ENCODE measurements at regions not wholly inside any gene's neighbourhood (a gene's known extent, or its start where the extent isn't known, plus 50 kb on each side); places are given as distances from the start of the nearest gene placed in this dataset.
A peak's percentile ranks its signal among the peaks of the same experiment; 100 is the strongest.

DNA sequence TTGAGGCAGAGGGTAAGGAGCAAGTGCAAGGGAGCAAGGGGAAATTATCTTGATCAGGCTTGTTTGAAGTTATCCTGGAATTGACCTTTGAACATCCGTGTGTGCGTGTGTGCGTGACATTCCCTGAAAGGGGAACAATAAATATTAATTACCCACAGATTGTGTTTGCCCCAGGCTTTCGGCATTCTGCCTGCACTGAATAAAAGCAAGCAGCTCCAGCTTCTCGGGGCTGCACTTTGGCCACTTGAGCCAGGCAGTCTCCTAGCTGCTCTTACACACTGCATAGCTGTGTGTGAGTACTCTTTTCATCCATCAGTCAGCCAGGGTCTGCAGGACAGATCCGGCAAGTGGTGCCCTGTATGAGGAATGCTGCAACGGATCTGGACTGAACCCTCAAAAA, 107.7 kb upstream of the BTN3A2 start:
- H3F3A ChIP-seq (ENCODE audit: insufficient read depth), result no peaks in the 10 kb centered on the region
- TF ChIP-seq CTCF (IDR thresholded peaks at IDR 0.05; ENCODE audit: insufficient read depth, low read length, poor library complexity, severe bottlenecking) (no peak), EZH2phosphoT487 (conservative IDR thresholded peaks at IDR 0.05; ENCODE audit: low read length) (no peak)
- H3K4me3 ChIP-seq (ENCODE audit: insufficient read depth, low read length, poor library complexity, severe bottlenecking), result no peak overlapping the region
- H3K9me3 ChIP-seq (ENCODE audit: insufficient read depth, low read length), result no peaks in the 10 kb centered on the region
- H2AFZ ChIP-seq (ENCODE audit: low read depth, low read length, severe bottlenecking), result no peak overlapping the region
- no peaks in the 10 kb centered on the region for H3K36me3 ChIP-seq (ENCODE audit: low read length)
- no peaks in the 10 kb centered on the region for H3K9me2 ChIP-seq (replicated peaks; ENCODE audit: insufficient read depth, low read length)
- no peak overlapping the region for H3K4me2 ChIP-seq (ENCODE audit: low read depth, low read length, poor library complexity, severe bottlenecking)
- H3K79me2 ChIP-seq (ENCODE audit: insufficient read depth, low read length), result no peaks in the 10 kb centered on the region
- H4K20me1 ChIP-seq (ENCODE audit: low read depth, low read length), result no peaks in the 10 kb centered on the region
- H3K27me3 ChIP-seq (ENCODE audit: low read length), result no peaks in the 10 kb centered on the region
- no peak overlapping the region for H3K9ac ChIP-seq (ENCODE audit: low read length)
- no peak overlapping the region for H3K27ac ChIP-seq (ENCODE audit: low read depth, low read length)

DNA sequence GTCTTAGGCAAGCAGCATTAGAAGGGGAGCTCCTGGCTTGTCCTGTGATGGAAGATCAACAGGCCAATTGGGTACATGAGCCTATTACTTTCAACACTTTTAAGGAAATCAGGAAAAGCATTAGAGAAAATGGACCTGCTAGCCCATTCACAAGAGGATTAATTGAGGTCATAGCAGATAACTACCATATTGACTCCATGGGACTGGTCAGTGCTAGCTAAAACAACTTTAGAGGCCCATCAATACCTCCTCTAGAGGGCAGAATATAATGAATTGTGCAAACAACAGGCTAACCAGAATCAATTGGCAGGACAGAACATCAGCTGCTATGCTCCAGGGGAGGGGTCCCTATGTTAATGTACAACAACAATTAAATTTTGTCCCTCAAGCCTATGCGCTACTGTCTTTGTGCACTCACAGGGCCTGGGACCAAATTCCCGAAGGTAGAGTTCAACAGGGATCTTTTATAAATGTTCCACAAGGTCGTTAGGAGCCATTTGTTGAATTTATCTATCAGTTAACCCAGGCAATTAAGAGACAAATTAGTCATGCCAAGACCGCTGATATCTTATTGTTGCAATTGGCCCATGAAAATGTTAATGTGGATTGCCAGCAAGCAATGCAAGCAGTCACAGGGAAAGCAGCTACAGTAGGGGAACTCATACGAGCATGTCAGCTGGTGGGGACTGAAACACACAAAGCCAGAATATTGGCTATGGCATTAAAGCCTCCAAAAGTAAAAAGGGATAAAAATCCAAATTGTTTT, 106.6 kb upstream of the BTN3A2 start:
- H3K36me3 ChIP-seq (ENCODE audit: low read length), result no peaks in the 10 kb centered on the region
- no peaks in the 10 kb centered on the region for H3F3A ChIP-seq (ENCODE audit: insufficient read depth)
- H3K4me3 ChIP-seq (ENCODE audit: insufficient read depth, low read length, poor library complexity, severe bottlenecking), result no peak overlapping the region
- no peaks in the 10 kb centered on the region for H3K27me3 ChIP-seq (ENCODE audit: low read length)
- H3K79me2 ChIP-seq (ENCODE audit: insufficient read depth, low read length), result no peaks in the 10 kb centered on the region
- H3K9me2 ChIP-seq (replicated peaks; ENCODE audit: insufficient read depth, low read length), result no peaks in the 10 kb centered on the region
- H3K27ac ChIP-seq (ENCODE audit: low read depth, low read length), result no peak overlapping the region
- no peak overlapping the region for H2AFZ ChIP-seq (ENCODE audit: low read depth, low read length, severe bottlenecking)
- no peaks in the 10 kb centered on the region for H4K20me1 ChIP-seq (ENCODE audit: low read depth, low read length)
- H3K9ac ChIP-seq (ENCODE audit: low read length), result no peak overlapping the region
- no peak overlapping the region for H3K4me2 ChIP-seq (ENCODE audit: low read depth, low read length, poor library complexity, severe bottlenecking)
- TF ChIP-seq EZH2phosphoT487 (conservative IDR thresholded peaks at IDR 0.05; ENCODE audit: low read length), result no peak
- peak; percentile 24 for TF ChIP-seq CTCF (IDR thresholded peaks at IDR 0.05; ENCODE audit: insufficient read depth, low read length, poor library complexity, severe bottlenecking)
- H3K9me3 ChIP-seq (ENCODE audit: insufficient read depth, low read length), result no peaks in the 10 kb centered on the region

DNA sequence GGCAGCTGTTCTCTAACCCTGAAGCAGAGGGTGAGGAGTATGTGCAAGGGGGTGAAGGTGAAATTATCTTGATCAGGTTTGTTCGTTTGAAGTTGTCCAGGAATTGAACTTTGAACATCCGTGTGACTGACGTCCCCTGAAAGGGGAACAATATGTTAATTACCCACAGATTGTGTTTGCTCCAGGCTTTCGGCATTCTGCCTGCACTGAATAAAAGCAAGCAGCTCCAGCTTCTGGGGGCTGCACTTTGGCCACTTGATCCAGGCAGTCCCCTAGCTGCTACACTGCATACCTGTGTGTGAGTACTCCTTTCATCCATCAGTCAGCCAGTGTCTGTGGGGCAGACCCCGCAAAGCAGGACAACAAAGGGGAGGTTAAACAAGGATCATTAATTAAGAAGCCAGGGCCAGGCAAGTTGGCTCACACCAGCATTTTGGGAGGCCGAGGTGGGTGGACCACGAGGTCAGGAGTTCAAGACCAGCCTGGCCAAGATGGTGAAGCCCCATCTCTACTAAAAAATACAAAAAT, 104.8 kb upstream of the BTN3A2 start:
- Histone ChIP-seq H3F3A (ENCODE audit: insufficient read depth) (no peaks in the 10 kb centered on the region), H3K4me2 (ENCODE audit: low read depth, low read length, poor library complexity, severe bottlenecking) (no peak overlapping the region), H3K9me3 (ENCODE audit: insufficient read depth, low read length) (no peaks in the 10 kb centered on the region), H3K9me2 (replicated peaks; ENCODE audit: insufficient read depth, low read length) (no peaks in the 10 kb centered on the region), H3K27ac (ENCODE audit: low read depth, low read length) (no peak overlapping the region), H3K27me3 (ENCODE audit: low read length) (no peaks in the 10 kb centered on the region), H3K79me2 (ENCODE audit: insufficient read depth, low read length) (no peaks in the 10 kb centered on the region), H4K20me1 (ENCODE audit: low read depth, low read length) (no peaks in the 10 kb centered on the region), H3K36me3 (ENCODE audit: low read length) (no peaks in the 10 kb centered on the region), H2AFZ (ENCODE audit: low read depth, low read length, severe bottlenecking) (no peak overlapping the region), H3K9ac (ENCODE audit: low read length) (no peak overlapping the region), H3K4me3 (ENCODE audit: insufficient read depth, low read length, poor library complexity, severe bottlenecking) (no peak overlapping the region)
- no peak for TF ChIP-seq CTCF (IDR thresholded peaks at IDR 0.05; ENCODE audit: insufficient read depth, low read length, poor library complexity, severe bottlenecking)

Data from SU-DHL-6 (cell line).